HPDE6-E6E7 (cell line): ENCODE measurements at regions not wholly inside any gene's neighbourhood (a gene's known extent, or its start where the extent isn't known, plus 50 kb on each side); places are given as distances from the start of the nearest gene placed in this dataset.
"Not testable (repeated sequence)": the region's sequence is repeated elsewhere in the genome, so short reads cannot be mapped to it uniquely, and the experiment has no call there.

Source experiments
- DNase-seq: peaks from one replicate; pipeline ENCODE4 v3.0.0; 2011; ENCODE audit warnings: missing footprints; ENCODE audit errors: extremely low spot score

- DNase-seq = no peak
These were observed 266.7 kb downstream of the SH3BP4 start for GRCh38 chr2:235218486-235218907.

DNA sequence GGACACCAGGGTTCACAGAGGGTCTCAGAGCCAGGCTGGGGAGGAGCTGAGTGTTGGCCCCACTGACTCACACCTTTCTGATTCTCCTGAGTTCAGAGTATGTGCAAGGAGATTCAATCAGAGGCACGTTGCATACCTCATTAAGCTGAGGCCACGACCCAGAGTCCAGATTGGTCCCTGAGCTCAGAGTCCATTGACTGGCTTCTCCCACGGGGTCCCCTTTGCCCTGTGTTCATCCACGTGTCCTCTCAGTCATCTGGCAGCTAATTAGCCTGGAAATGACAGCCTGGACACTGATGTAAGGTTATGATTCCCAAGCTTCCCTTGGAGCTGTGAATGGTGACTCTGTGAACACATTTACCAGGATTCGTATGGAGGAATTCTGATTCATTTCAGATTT lies 267.2 kb downstream of the SH3BP4 start:
- DNase-seq = no peak

DNA sequence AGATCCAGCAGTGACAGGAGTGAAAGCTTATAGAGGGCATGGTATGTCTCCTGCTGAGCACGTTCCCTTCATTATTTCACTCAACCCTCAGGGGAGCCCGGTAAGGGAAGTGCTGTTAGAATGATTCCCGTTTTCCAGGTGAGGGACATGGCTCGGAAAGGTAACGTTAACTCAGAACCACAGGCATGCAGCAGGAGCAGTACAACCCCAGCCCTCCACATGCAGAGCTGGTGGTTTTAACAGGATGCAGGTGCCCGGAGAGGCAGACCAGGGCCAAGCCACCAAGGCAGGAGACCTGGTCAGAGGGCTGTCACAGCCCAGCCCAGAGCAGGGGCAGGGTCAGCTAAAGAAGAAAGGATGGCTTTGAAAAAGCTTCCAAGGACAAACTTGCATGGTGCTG lies 268.5 kb downstream of the SH3BP4 start:
- no peak for DNase-seq

DNA sequence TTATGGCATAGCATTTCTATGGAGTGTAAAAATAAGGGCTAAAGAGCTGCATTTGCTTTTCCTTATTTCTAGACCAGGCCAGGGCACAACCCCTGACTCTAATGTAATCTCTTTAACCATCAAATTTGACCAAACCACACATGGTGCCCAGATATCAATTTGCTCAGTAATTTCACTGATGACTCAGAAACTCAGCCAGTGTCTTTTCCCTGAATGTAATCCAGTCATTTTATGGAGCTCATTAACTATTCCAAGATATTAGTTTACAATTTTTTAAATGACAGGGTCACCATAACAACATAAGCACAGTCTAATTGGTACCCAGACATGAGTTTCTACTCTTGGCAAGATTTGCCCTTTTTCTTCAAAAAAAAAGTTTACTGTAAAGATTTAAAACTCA lies 270.8 kb upstream of the AGAP1 start:
- DNase-seq = no peak

- DNase-seq = no peak
These were observed 269.4 kb upstream of the AGAP1 start for GRCh38 chr2:235224410-235224809.

DNA sequence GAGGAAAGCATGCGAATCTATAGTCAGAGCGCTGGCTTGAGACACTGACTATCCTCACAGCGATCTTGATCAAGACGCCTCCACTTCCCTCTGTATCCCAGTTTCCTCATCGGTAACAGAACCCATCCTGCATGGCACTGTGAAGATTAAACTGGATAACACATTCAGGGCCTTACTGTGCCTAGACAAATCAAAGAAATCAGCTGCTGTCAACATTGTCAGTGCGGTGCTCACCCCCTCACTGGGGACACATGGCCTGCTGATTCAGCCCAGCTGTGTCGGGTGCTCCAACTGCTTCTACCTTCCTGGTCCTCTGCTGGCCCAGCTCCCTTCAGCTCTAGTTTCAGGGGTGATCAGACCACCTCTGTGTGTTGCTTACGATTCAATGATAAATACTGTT lies 268.6 kb upstream of the AGAP1 start:
- DNase-seq = no peak

GRCh38 chr2:235227590-235227989 lies 266.3 kb upstream of the AGAP1 start:
- DNase-seq = no peak

GRCh38 chr2:235228422-235228821 lies 265.4 kb upstream of the AGAP1 start:
- not testable (repeated sequence) for DNase-seq

- DNase-seq = no peak
These were observed 264.6 kb upstream of the AGAP1 start for GRCh38 chr2:235229236-235229635.

DNA sequence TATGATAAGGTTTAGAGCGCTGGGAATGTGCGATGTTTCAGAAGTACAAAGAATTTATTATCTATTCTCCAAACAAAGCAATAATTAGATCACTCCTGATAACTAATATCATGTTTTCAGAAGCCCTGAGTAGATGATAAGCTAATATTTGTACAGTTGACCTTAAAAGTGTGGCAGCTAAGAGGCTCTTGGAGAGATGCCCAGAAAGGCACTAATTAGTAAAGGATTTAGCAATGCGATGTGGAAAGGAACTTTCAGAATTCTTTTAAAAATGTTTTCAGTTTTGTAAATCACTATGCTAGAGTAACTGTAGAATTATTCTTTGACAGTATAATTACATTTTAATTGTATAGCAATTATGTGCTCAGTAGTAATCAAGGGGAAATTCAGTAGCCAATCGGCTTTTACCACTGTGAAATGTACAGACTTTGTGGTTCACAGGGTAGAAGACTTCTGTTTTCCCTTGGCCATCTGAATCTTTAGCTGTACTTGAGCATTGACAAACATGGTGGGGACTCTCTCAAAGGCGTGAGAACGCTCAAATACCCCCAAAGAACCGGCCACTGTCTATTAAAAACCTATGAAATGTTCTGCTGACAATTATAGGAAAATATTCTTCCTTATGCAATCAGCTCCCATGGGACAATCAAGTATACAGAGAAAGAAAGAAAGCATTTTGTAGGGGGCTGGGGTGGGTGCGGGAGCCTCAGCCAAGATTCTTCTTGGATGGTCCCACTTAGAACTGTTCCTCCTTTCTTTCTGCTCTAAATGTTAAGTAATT lies 262.8 kb upstream of the AGAP1 start:
- DNase-seq = no peak

DNA sequence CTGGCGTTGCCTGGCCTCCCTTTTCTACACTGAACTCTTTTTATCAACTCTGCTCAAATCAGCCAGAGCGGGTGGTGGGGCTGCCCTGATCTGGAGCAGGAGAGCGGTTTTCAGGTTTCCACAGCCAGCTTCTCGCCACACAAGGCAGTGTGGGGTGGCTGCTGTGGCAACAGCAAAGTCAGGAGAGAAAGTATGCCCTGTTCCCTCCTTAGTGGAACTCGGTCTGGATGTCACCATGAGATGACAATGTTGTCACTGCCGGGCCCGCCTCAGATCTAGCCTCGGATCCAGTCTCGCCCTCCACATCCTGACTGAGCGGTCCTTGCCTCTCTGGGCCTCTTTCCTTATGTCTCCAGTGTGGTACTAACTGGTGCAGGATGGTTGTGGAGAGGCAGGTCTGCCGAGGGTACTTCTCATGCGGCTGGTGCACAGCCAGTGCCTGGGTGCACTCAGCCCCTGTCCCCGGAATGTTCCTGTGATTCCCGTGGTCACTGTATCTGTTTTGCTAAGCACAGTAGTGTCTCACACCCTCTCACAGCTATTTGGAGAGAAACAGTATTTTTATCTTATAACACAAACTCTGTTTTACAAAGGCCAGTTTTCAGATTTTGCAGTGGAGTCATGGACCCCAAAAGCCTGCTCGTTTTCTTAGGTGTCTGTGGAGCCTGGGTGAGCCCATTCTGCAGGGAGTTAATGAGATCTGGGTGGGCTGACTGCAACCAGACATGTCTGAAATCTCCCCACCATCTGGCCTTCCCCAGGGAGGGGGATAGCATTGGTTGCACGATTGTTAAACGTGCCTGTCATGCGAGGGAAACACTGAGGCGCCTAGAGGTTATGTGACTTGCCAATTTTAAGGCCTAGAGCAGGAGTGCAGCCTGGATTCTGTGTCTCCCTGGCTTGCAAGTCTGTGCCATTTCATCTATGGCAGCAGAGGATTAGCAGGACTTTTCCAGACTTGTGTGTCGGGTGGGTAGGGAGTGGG lies 261.1 kb upstream of the AGAP1 start:
- DNase-seq = no peak

GRCh38 chr2:235234736-235235135 lies 259.1 kb upstream of the AGAP1 start:
- no peak for DNase-seq

DNA sequence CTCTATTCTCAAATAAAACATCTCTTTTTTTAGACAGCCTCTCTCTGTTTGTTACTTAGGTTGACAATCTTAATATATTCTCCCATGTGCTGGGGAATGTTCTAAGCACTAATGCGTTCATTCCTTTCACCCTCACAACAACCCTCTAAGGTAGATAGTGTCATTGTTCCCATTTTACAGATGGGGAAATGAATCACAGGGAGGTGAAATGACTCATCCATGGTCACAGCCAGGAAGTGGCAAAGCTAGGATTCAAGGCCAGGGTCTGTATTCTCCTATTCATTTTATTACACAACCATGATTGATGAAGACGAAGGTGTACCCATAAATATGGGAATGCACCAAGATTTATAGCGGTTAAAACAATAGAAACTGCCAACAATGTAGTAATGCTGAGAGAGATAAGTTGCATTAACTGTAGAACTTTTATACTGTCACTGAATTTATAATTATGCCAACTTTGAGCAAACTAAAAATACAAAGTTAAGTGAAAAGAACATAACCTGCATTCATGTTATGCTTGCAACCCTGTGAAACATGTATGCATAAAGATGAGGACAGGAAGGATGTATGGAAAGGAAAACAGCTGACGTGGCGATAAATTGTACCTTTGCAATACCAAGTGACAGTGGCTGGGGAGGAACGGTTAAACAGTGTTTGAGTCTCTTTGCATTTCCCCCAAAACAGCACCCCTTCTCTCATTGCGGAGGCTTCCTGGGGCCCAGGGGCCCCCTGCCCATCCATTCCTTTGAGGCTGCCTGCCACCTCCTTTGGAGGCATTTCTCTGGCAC lies 257.7 kb upstream of the AGAP1 start:
- no peak for DNase-seq

GRCh38 chr2:235238537-235238936 lies 255.3 kb upstream of the AGAP1 start:
- DNase-seq = no peak

DNA sequence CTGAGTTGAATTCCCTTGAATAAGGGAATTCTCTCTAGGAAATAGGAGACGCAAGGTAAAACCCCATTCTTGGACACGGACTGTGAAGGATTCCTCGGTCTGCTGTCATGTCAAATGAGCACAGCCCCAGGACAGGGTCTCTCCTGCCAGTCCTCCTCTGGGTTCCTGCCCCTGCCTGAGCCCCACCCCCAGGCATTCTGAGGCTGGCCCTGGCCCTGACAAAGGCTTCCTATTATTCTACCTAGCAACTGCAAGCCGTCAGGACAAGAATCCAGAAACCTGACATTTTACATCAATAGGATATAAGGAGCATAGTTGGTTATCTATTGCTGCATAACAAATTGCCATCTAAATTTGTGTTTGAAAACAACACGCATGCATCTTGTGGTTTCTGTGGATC lies 253.3 kb upstream of the AGAP1 start:
- DNase-seq = no peak

DNA sequence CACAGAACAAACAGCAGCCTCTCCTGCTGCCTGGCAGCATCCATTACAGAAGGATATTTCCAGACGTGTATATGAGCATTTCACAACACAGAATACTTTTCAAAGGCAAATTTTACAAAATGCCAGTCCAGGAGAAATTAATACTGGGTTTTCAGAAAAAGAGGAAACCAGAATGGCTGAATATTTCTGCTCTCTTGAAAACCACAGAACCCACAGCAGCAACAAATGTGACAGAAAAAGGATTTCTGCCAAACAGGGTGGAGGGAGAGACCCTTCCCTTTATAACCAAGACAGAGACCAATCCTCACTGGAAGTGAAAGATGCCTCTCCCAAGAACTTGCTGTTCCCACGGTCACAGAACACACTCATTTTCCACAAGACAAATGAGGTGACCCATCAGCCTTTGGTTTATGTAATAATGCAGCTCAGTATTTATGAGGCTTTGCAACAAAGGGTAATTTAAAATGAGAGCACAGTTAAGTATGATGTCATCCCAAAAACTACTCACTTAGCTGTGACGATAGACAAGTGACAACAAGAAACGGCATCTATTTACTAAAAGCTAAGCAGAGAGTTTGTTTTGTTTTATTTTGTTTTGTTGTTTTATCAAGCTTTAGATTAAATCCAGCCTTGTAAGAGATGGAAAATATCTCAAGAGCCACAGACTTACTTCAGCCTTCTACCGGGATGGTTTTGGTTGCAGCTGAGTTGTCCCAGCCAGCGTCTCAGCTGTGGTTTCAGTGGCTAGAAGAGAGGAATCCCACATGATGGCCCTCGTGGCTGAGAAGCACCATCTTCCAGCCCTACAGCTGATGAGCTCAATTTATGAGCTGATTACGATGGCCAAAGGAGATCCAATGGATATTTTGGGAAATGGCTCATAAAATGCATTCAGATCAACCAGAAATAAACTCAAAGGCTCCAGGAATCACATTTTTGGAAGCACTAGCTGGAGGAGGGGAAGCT lies 249.3 kb upstream of the AGAP1 start:
- DNase-seq = no peak

DNA sequence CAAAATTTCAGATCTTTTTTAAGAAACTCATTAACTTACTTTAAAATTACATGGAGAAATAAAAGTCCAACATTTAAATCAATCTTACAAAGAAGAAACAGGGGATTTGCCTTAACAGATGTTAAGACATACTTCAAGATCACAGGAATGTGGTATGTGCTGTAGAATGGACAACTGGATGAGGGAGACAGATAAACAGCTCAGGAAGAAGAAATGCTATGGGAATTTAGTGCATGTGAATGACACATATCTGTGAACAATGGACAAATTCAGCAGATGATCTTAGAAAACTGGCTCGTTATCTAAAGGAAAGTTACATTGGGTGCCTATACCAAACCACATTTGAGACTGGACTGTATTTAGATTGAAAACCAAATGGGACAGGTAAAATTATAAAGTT lies 246.8 kb upstream of the AGAP1 start:
- no peak for DNase-seq

DNA sequence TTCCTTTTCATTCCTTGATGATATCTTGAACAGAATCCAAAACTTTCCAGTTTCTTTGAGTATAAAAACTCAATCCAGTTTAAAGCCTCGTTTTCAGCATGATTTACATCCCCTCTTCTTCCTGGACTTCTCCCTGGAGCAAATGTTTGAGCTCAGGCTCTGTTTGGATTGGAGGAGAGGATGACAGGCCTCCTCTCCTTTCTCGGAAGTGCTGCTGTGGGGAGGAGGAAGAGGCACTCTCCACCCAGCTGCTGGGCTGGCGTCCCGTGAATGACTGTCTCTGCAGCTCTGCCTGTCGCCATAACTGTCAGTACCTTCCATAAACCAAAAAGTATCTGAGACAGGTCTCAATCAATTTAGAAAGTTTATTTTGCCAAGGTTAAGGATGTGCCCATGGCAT lies 238.2 kb upstream of the AGAP1 start:
- no peak for DNase-seq

DNA sequence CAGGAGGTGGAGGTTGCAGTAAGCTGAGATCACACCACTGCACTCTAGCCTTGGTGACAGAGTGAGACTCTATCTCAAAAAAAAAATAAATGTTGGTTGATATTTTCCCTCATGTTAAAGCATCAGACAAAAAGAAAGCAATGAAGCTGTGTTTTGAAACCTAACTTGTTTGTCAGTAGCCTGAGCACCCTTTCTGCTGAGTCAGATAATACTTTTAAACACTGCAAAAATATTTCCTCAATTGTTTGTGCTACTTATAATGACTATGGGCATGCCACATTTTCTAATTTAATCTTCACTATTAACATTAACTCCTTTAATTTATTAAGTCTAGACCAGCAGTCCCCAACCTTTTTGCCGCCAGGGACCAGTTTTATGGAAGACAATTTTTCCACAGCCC lies 236.3 kb upstream of the AGAP1 start:
- no peak for DNase-seq

DNA sequence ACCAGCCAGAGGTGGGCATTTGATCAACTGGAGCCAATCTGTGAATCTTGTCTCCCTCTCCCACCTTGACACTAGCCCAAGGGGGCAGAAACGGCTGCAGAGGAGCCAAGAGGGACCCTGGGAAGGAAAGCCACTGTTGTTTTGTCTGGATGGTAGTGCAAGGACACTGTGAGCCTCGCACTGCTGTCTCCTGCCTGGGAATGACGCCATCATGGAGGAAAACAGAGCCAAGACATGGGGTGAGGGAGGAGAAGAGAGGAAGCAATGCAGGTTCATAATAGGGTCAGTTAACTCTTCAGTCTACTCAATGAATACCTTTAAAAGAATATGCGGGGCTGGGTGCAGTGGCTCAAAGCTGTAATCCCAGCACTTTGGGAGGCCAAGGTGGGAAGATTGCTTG lies 231.1 kb upstream of the AGAP1 start:
- DNase-seq = no peak
